ENCODE measurements at regions not wholly inside any gene's neighbourhood (a gene's known extent, or its start where the extent isn't known, plus 50 kb on each side); places are given as distances from the start of the nearest gene placed in this dataset.

- TF ChIP-seq CTCF (IDR thresholded peaks at IDR 0.05) (no peak), POLR2A (IDR thresholded peaks at IDR 0.05) (no peak)
Measured at GRCh38 chr7:24483804-24484203, 89.4 kb upstream of the PALS2 start.

Measured in stomach (tissue), 4 donors.